H1 (cell line): ENCODE measurements at regions not wholly inside any gene's neighbourhood (a gene's known extent, or its start where the extent isn't known, plus 50 kb on each side); places are given as distances from the start of the nearest gene placed in this dataset.

Experiments
- CTCF ChIA-PET: fragments of 300-600 bp; sonication (Branson Sonifier 250); formaldehyde crosslinking; loops from one replicate; lab custom pipeline; 2021; ENCODE audit not compliant: partially characterized antibody; lab: Charles Lee
- POLR2A ChIA-PET: fragments of 300-600 bp; sonication (Branson Sonifier 250); formaldehyde crosslinking; loops from one replicate; lab custom pipeline; 2021; ENCODE audit warnings: inconsistent platforms; ENCODE audit not compliant: partially characterized antibody; lab: Charles Lee
- DNase-seq, 2 experiments: peaks; one replicate each; pipeline versions ENCODE4 v3.0.0 to v3.0.0-alpha.2; 2010 to 2022; ENCODE audit warnings: low spot score in 2 of 2, low read depth in 1 of 2, mixed read lengths in 1 of 2
- FAIRE-seq: peaks from 2 replicates; lab custom pipeline; 2011; peaks lifted over from hg19 to GRCh38; lab: Jason Lieb, UNC
- H2AFZ ChIP-seq: 2 replicates; pipeline ENCODE4 v1.8.1; 2012; ENCODE audit warnings: low read length, inconsistent platforms
- H2AK5ac ChIP-seq: 2 replicates; pipeline ENCODE4 v1.6.1; 2013; ENCODE audit warnings: low read depth, low read length
- H2BK120ac ChIP-seq: replicated peaks from 2 replicates; pipeline ENCODE3; 2013; ENCODE audit warnings: low read depth, low read length, inconsistent platforms
- H2BK12ac ChIP-seq: 2 replicates; pipeline ENCODE4 v1.6.1; 2013; ENCODE audit warnings: low read depth, low read length
- H2BK15ac ChIP-seq: 2 replicates; pipeline ENCODE4 v1.6.1; 2013; ENCODE audit warnings: low read length
- H2BK20ac ChIP-seq: 2 replicates; pipeline ENCODE4 v1.6.1; 2013; ENCODE audit warnings: low read length
- H2BK5ac ChIP-seq: 2 replicates; pipeline ENCODE4 v1.6.1; 2013; ENCODE audit warnings: low read depth, low read length
- H3K14ac ChIP-seq: 2 replicates; pipeline ENCODE4 v1.6.1; 2013; ENCODE audit warnings: inconsistent platforms; ENCODE audit not compliant: insufficient read length
- H3K18ac ChIP-seq: 2 replicates; pipeline ENCODE4 v1.6.1; 2013; ENCODE audit warnings: low read length; ENCODE audit errors: extremely low read depth
- H3K23ac ChIP-seq: 2 replicates; pipeline ENCODE4 v1.6.1; 2013; ENCODE audit warnings: inconsistent platforms; ENCODE audit not compliant: insufficient read length
- H3K23me2 ChIP-seq: 2 replicates; pipeline ENCODE4 v1.6.1; 2013; ENCODE audit warnings: low read depth, low read length
- H3K27ac ChIP-seq: 2 replicates; pipeline ENCODE4 v1.6.1; 2011; ENCODE audit warnings: low read depth, low read length, inconsistent platforms
- H3K27me3 ChIP-seq, 4 experiments: replicated peaks in 1 of 4; 1 replicate in 1 of 4; 2 replicates in 3 of 4; pipeline versions ENCODE4 v1.6.1 to v1.8.1; 2011 to 2013; ENCODE audit warnings: low read length in 3 of 4, mild to moderate bottlenecking in 3 of 4, inconsistent platforms in 2 of 4, mixed read lengths in 2 of 4, moderate library complexity in 1 of 4; ENCODE audit not compliant: control insufficient read depth in 3 of 4, insufficient read depth in 3 of 4; ENCODE audit errors: extremely low read depth in 1 of 4
- H3K36me3 ChIP-seq, 4 experiments: 2 replicates each; pipeline versions ENCODE4 v1.6.1 to v1.8.1; 2011 to 2013; ENCODE audit warnings: mild to moderate bottlenecking in 4 of 4, low read length in 3 of 4, moderate library complexity in 2 of 4, control low read depth in 1 of 4, inconsistent platforms in 1 of 4; ENCODE audit not compliant: insufficient read depth in 4 of 4, control insufficient read depth in 2 of 4
- H3K4ac ChIP-seq: replicated peaks from 2 replicates; pipeline ENCODE3; 2013; ENCODE audit warnings: low read length, low read depth, mixed read lengths, inconsistent platforms; ENCODE audit not compliant: insufficient read length
- H3K4me1 ChIP-seq, 4 experiments: replicated peaks in 1 of 4; 1 replicate in 1 of 4; 2 replicates in 3 of 4; pipeline versions ENCODE4 v1.6.1 to v1.8.1; 2011 to 2013; ENCODE audit warnings: low read length in 3 of 4, inconsistent platforms in 2 of 4, mixed read lengths in 1 of 4; ENCODE audit not compliant: insufficient read depth in 4 of 4, control insufficient read depth in 3 of 4
- H3K4me2 ChIP-seq, 2 experiments: 2 replicates each; pipeline versions ENCODE4 v1.6.1 to v1.8.1; 2011 to 2013; ENCODE audit warnings: low read depth in 2 of 2, low read length in 2 of 2, control low read depth in 1 of 2, inconsistent platforms in 1 of 2, mild to moderate bottlenecking in 1 of 2; ENCODE audit not compliant: insufficient read depth in 1 of 2
- H3K4me3 ChIP-seq, 4 experiments: fragments of 200-600, 300-600 bp in 1 of 4; sonication (generic), shearing (Covaris generic), sonication (Bioruptor Twin) in 1 of 4; 2 replicates each; pipeline versions ENCODE4 v1.5.1 to v1.8.1; 2011 to 2016; ENCODE audit warnings: low read length in 4 of 4, low read depth in 3 of 4, control low read depth in 2 of 4, inconsistent platforms in 2 of 4, mild to moderate bottlenecking in 2 of 4, mixed read lengths in 1 of 4, moderate library complexity in 1 of 4; ENCODE audit not compliant: insufficient read depth in 2 of 4; ENCODE audit errors: extremely low read depth in 1 of 4
- H3K56ac ChIP-seq: replicated peaks from 2 replicates; pipeline ENCODE3; 2013; ENCODE audit warnings: low read depth, mild to moderate bottlenecking, mixed read lengths, low read length, inconsistent platforms; ENCODE audit not compliant: insufficient read length
- H3K79me1 ChIP-seq: 2 replicates; pipeline ENCODE4 v1.6.1; 2013; ENCODE audit warnings: low read depth, low read length, control low read depth
- H3K79me2 ChIP-seq, 2 experiments: 2 replicates each; pipeline versions ENCODE4 v1.6.1 to v1.8.1; 2012 to 2013; ENCODE audit warnings: low read length in 2 of 2, mild to moderate bottlenecking in 2 of 2, inconsistent platforms in 1 of 2; ENCODE audit not compliant: insufficient read depth in 2 of 2, control insufficient read depth in 1 of 2
- H3K9ac ChIP-seq, 4 experiments: replicated peaks in 1 of 4; 1 replicate in 1 of 4; 2 replicates in 3 of 4; pipeline versions ENCODE4 v1.6.1 to v1.8.1; 2011 to 2013; ENCODE audit warnings: low read depth in 3 of 4, low read length in 3 of 4, control low read depth in 2 of 4, mild to moderate bottlenecking in 2 of 4, moderate library complexity in 2 of 4, inconsistent platforms in 1 of 4; ENCODE audit errors: extremely low read depth in 1 of 4
- H3K9me3 ChIP-seq, 2 experiments: 2 replicates each; pipeline versions ENCODE4 v1.6.1 to v1.8.1; 2012 to 2013; ENCODE audit warnings: mild to moderate bottlenecking in 2 of 2, moderate library complexity in 2 of 2, control low read depth in 1 of 2, inconsistent platforms in 1 of 2, low read depth in 1 of 2, low read length in 1 of 2, mixed read lengths in 1 of 2; ENCODE audit not compliant: insufficient read depth in 2 of 2
- H4K20me1 ChIP-seq, 2 experiments: replicated peaks in 1 of 2; 2 replicates each; pipeline versions ENCODE3 to v1.8.1; 2011 to 2013; ENCODE audit warnings: inconsistent platforms in 2 of 2, low read length in 2 of 2, mild to moderate bottlenecking in 1 of 2; ENCODE audit not compliant: insufficient read depth in 2 of 2, control insufficient read depth in 1 of 2
- H4K5ac ChIP-seq: 2 replicates; pipeline ENCODE4 v1.6.1; 2013; ENCODE audit warnings: low read length, low read depth, mixed read lengths, inconsistent platforms; ENCODE audit not compliant: insufficient read length
- H4K8ac ChIP-seq: 2 replicates; pipeline ENCODE4 v1.8.0; 2013; ENCODE audit warnings: mild to moderate bottlenecking, moderate library complexity, low read length, inconsistent platforms; ENCODE audit not compliant: insufficient read depth; ENCODE audit errors: extremely low read depth
- H4K91ac ChIP-seq: replicated peaks from 2 replicates; pipeline ENCODE3; 2013; ENCODE audit warnings: low read length, mixed read lengths, inconsistent platforms; ENCODE audit not compliant: insufficient read length
- BACH1 ChIP-seq: IDR thresholded peaks from 2 replicates; pipeline ENCODE4 v1.6.1; 2012; ENCODE audit warnings: low read length, improper control_type of control experiment
- CHD1 ChIP-seq: IDR thresholded peaks from 2 replicates; pipeline ENCODE4 v1.6.1; 2012; ENCODE audit warnings: low read depth, low read length, improper control_type of control experiment
- CHD2 ChIP-seq: IDR thresholded peaks from 2 replicates; pipeline ENCODE4 v1.6.1; 2012; ENCODE audit warnings: low read length, improper control_type of control experiment
- EGR1 ChIP-seq: IDR thresholded peaks from 2 replicates; pipeline ENCODE4 v1.6.1; 2011; ENCODE audit warnings: low read depth, low read length, borderline replicate concordance
- JUN ChIP-seq: IDR thresholded peaks from 2 replicates; pipeline ENCODE4 v1.6.1; 2011; ENCODE audit warnings: low read depth, mild to moderate bottlenecking, improper control_type of control experiment, low read length
- NANOG ChIP-seq: IDR thresholded peaks from 2 replicates; pipeline ENCODE4 v1.6.1; 2011; ENCODE audit warnings: low read length, low read depth, mild to moderate bottlenecking, inconsistent platforms; ENCODE audit not compliant: insufficient read depth, poor library complexity, severe bottlenecking
- POLR2AphosphoS5 ChIP-seq: IDR thresholded peaks from 2 replicates; pipeline ENCODE4 v1.6.1; 2011; ENCODE audit warnings: low read depth, low read length
- RAD21 ChIP-seq, 2 experiments: IDR thresholded peaks in 1 of 2; conservative IDR thresholded peaks in 1 of 2; 2 replicates each; pipeline ENCODE4 v1.6.1; 2011; ENCODE audit warnings: low read depth in 2 of 2, low read length in 2 of 2, improper control_type of control experiment in 1 of 2, inconsistent platforms in 1 of 2, mild to moderate bottlenecking in 1 of 2, moderate library complexity in 1 of 2
- RFX5 ChIP-seq: IDR thresholded peaks from 2 replicates; pipeline ENCODE4 v1.6.1; 2011; ENCODE audit warnings: low read depth, low read length, improper control_type of control experiment, borderline replicate concordance
- SP4 ChIP-seq: IDR thresholded peaks from 2 replicates; pipeline ENCODE4 v1.6.1; 2012; ENCODE audit warnings: low read length, inconsistent platforms
- TCF12 ChIP-seq: IDR thresholded peaks from 2 replicates; pipeline ENCODE4 v1.6.1; 2011; ENCODE audit warnings: low read depth, mild to moderate bottlenecking, low read length
- ZNF274 ChIP-seq: IDR thresholded peaks from 2 replicates; pipeline ENCODE4 v1.7.0; 2012; ENCODE audit warnings: low read length, borderline replicate concordance; ENCODE audit errors: extremely low read depth
- WGBS, 2 experiments: shearing (Covaris generic) in 1 of 2; methylation state at CpG; one replicate each; pipeline versions ENCODE4 v1.1.6 to v1.1.7; 2013 to 2015; ENCODE audit warnings: low lambda C conversion rate in 2 of 2, mixed read lengths in 2 of 2, inconsistent platforms in 1 of 2, low coverage in 1 of 2, missing lambda C conversion rate in 1 of 2; ENCODE audit not compliant: insufficient replicate concordance in 2 of 2, insufficient coverage in 1 of 2, insufficient read length in 1 of 2; ENCODE audit errors: extremely low coverage in 1 of 2, missing lambda C conversion rate in 1 of 2; 5-methylcytosine and 5-hydroxymethylcytosine counted together
- TF ChIP-seq, protein P1 (sequence below): IDR thresholded peaks from 2 replicates; pipeline ENCODE4 v1.6.1; 2012; ENCODE audit warnings: low read length, inconsistent platforms
- TF ChIP-seq, protein P2 (sequence below): IDR thresholded peaks from 2 replicates; pipeline ENCODE4 v1.6.1; 2012; ENCODE audit warnings: inconsistent platforms

DNA sequence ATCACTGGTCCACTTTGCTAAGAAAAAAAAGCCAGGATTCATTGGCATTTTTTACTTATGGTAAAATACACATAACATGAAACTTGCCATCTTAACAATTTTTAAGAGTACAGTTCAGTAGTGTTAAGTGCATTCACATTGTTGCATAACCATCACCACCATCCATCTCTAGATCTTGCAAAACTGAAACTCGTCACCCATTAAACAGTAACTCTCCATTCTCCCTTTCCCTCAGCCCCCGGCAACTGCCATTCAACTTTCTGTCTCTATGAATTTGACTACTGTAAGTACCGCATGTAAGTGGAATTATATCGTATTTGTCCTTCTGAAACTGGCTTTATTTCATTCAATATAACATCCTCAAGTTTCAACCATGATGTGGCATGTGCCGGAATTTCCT, 56.3 kb upstream of the LNX1 start:
- H3K23me2 ChIP-seq = no peaks in the 10 kb centered on the region
- no peak overlapping the region for H2BK12ac ChIP-seq
- DNase-seq (no peak), FAIRE-seq (no peak)
- no peak overlapping the region for H3K23ac ChIP-seq
- H3K56ac ChIP-seq = no peak overlapping the region
- no peaks in the 10 kb centered on the region for H3K4me1 ChIP-seq
- no peak overlapping the region for H3K27ac ChIP-seq
- no peak overlapping the region for H4K91ac ChIP-seq
- WGBS, 2 experiments = 92% methylated on average over 5 of the region's 5 CpGs; no CpG with 5 or more reads in 1 of the 2 experiments
- no peak overlapping the region for H3K9ac ChIP-seq
- no peak overlapping the region for H3K14ac ChIP-seq
- H2BK20ac ChIP-seq = no peak overlapping the region
- no peak overlapping the region for H2BK120ac ChIP-seq
- H2BK15ac ChIP-seq = no peak overlapping the region
- H2AFZ ChIP-seq = no peak overlapping the region
- no peaks in the 10 kb centered on the region for H3K9me3 ChIP-seq
- no peaks in the 10 kb centered on the region for H4K20me1 ChIP-seq
- no peak overlapping the region for H4K8ac ChIP-seq
- no peaks in the 10 kb centered on the region for H3K27me3 ChIP-seq
- CTCF ChIA-PET = no interaction called here
- no peak overlapping the region for H2AK5ac ChIP-seq
- POLR2A ChIA-PET = no interaction called here
- no peaks in the 10 kb centered on the region for H3K36me3 ChIP-seq
- TF ChIP-seq, protein P1, sequence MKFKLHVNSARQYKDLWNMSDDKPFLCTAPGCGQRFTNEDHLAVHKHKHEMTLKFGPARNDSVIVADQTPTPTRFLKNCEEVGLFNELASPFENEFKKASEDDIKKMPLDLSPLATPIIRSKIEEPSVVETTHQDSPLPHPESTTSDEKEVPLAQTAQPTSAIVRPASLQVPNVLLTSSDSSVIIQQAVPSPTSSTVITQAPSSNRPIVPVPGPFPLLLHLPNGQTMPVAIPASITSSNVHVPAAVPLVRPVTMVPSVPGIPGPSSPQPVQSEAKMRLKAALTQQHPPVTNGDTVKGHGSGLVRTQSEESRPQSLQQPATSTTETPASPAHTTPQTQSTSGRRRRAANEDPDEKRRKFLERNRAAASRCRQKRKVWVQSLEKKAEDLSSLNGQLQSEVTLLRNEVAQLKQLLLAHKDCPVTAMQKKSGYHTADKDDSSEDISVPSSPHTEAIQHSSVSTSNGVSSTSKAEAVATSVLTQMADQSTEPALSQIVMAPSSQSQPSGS = no peak
- TF ChIP-seq CHD2 = no peak
- TF ChIP-seq EGR1 = no peak
- no peak for TF ChIP-seq CHD1
- no peak for TF ChIP-seq JUN
- TF ChIP-seq, protein P2, sequence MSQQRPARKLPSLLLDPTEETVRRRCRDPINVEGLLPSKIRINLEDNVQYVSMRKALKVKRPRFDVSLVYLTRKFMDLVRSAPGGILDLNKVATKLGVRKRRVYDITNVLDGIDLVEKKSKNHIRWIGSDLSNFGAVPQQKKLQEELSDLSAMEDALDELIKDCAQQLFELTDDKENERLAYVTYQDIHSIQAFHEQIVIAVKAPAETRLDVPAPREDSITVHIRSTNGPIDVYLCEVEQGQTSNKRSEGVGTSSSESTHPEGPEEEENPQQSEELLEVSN = no peak
- no peak for TF ChIP-seq RAD21 (IDR thresholded peaks at IDR 0.05 in 1 of 2, conservative IDR thresholded peaks at IDR 0.05 in 1 of 2; ENCODE audit: low read depth in 2 of 2, low read length in 2 of 2)
- no peak for TF ChIP-seq TCF12
- TF ChIP-seq POLR2AphosphoS5 = no peak
- no peak for TF ChIP-seq NANOG
- TF ChIP-seq SP4 = no peak
- no peak for TF ChIP-seq BACH1
- TF ChIP-seq RFX5 = no peak
- TF ChIP-seq ZNF274 = no peak
- H3K79me2 ChIP-seq = no peaks in the 10 kb centered on the region
- H3K18ac ChIP-seq = no peak overlapping the region
- no peak overlapping the region for H3K4me2 ChIP-seq
- H3K79me1 ChIP-seq = no peaks in the 10 kb centered on the region
- H3K4me3 ChIP-seq = no peak overlapping the region
- no peak overlapping the region for H4K5ac ChIP-seq
- no peak overlapping the region for H2BK5ac ChIP-seq
- no peak overlapping the region for H3K4ac ChIP-seq
